CD4-positive, alpha-beta T cell treated with Interleukin-21 for 1 hour (primary cell): ENCODE measurements at regions not wholly inside any gene's neighbourhood (a gene's known extent, or its start where the extent isn't known, plus 50 kb on each side); places are given as distances from the start of the nearest gene placed in this dataset.

Experiments used
- DNase-seq: peaks from one replicate; pipeline ENCODE4 v3.0.0-alpha.2; 2020

- no peak for DNase-seq
These were observed 55.3 kb downstream of the CDKN2C start for GRCh38 chr1:51025374-51025773.

- DNase-seq = no peak
These were observed 62.9 kb downstream of the CDKN2C start for GRCh38 chr1:51032936-51033335.

- no peak for DNase-seq
These were observed 57.8 kb upstream of the C1orf185 start for GRCh38 chr1:51044199-51044598.

- DNase-seq = peak; percentile 21
These were observed 57.2 kb upstream of the C1orf185 start for GRCh38 chr1:51044834-51045233.

- no peak for DNase-seq
These were observed 54.0 kb upstream of the C1orf185 start for GRCh38 chr1:51048021-51048420.

- no peak for DNase-seq
These were observed 53.4 kb upstream of the C1orf185 start for GRCh38 chr1:51048670-51049069.
